Testis (tissue), 2 donors: ENCODE measurements at regions not wholly inside any gene's neighbourhood (a gene's known extent, or its start where the extent isn't known, plus 50 kb on each side); places are given as distances from the start of the nearest gene placed in this dataset.

Experiments used
- DNase-seq: peaks from one replicate; pipeline ENCODE4 v3.0.0-alpha.2; 2019
- H3K27ac ChIP-seq, 2 donors: fragments of 200-600 bp; sonication (generic); one replicate each; pipeline ENCODE4 v1.5.1; 2019
- H3K27me3 ChIP-seq: fragments of 200-600 bp; sonication (generic); one replicate; pipeline ENCODE4 v1.5.1; 2019
- H3K36me3 ChIP-seq: fragments of 200-600 bp; sonication (generic); one replicate; pipeline ENCODE4 v1.5.1; 2017; ENCODE audit warnings: low read depth; ENCODE audit errors: missing control alignments
- H3K4me1 ChIP-seq: fragments of 200-600 bp; sonication (generic); one replicate; pipeline ENCODE4 v1.5.1; 2019
- H3K4me3 ChIP-seq, 2 donors: fragments of 200-600 bp; sonication (generic); one replicate each; pipeline ENCODE4 v1.5.1; 2017 to 2019
- H3K9me3 ChIP-seq: fragments of 200-600 bp; sonication (generic); one replicate; pipeline ENCODE4 v1.5.1; 2017
- POLR2A ChIP-seq: fragments of 450-650 bp; IDR thresholded peaks from one replicate; pipeline ENCODE4 v1.6.1; 2017; ENCODE audit warnings: antibody characterized with exemption, mild to moderate bottlenecking, moderate library complexity
- WGBS, 2 donors: methylation state at CpG; one replicate each; pipeline ENCODE4 v1.1.5; 2018; 5-methylcytosine and 5-hydroxymethylcytosine counted together
- intact Hi-C: fragments of 100-400 bp; cut with DNase I; formaldehyde crosslinking; loops from one replicate; pipeline ENCODE4 v1.15.1; 2023; ENCODE audit warnings: low total_unique reads
- TF ChIP-seq, protein P1 (sequence below), 3 experiments: fragments of 450-650 bp in 2 of 3; fragments of 200-600 bp in 1 of 3; sonication (generic) in 1 of 3; IDR thresholded peaks; one replicate each; pipeline ENCODE4 v1.5.1; 2016 to 2019; ENCODE audit warnings: antibody characterized with exemption in 3 of 3, mild to moderate bottlenecking in 2 of 3, moderate library complexity in 1 of 3

DNA sequence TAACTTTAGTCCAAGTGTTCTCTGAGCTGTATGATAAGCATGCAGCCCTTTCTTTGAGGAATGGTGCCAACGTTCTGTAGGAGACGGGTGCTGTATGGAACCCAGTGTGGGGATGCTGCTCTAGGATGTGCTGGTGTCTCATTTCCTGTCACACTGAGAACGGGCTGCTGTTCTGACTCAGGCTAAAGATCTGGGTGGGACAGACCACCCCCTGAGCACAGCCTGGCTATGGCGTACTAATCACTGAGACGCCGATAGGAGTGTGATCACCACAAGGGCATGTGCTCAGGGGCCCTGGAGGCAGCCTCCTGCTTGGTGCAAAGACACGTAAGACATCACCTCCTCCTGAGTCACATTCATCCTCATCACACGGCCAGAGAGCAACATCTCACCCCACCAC lies 240.4 kb downstream of the IRX2 start:
- Histone ChIP-seq H3K4me3 (no peak overlapping the region), H3K4me1 (no peaks in the 10 kb centered on the region), H3K9me3 (no peaks in the 10 kb centered on the region), H3K36me3 (no peaks in the 10 kb centered on the region), H3K27ac (no peak overlapping the region), H3K27me3 (no peaks in the 10 kb centered on the region)
- intact Hi-C loops, result no loop called here
- WGBS, 2 donors, result 50 to 88% methylated on average over 2 to 8 of the region's 8 CpGs
- TF ChIP-seq, protein P1, sequence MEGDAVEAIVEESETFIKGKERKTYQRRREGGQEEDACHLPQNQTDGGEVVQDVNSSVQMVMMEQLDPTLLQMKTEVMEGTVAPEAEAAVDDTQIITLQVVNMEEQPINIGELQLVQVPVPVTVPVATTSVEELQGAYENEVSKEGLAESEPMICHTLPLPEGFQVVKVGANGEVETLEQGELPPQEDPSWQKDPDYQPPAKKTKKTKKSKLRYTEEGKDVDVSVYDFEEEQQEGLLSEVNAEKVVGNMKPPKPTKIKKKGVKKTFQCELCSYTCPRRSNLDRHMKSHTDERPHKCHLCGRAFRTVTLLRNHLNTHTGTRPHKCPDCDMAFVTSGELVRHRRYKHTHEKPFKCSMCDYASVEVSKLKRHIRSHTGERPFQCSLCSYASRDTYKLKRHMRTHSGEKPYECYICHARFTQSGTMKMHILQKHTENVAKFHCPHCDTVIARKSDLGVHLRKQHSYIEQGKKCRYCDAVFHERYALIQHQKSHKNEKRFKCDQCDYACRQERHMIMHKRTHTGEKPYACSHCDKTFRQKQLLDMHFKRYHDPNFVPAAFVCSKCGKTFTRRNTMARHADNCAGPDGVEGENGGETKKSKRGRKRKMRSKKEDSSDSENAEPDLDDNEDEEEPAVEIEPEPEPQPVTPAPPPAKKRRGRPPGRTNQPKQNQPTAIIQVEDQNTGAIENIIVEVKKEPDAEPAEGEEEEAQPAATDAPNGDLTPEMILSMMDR (IDR thresholded peaks at IDR 0.05), result no peak
- no peak for TF ChIP-seq POLR2A
- DNase-seq, result no peak

DNA sequence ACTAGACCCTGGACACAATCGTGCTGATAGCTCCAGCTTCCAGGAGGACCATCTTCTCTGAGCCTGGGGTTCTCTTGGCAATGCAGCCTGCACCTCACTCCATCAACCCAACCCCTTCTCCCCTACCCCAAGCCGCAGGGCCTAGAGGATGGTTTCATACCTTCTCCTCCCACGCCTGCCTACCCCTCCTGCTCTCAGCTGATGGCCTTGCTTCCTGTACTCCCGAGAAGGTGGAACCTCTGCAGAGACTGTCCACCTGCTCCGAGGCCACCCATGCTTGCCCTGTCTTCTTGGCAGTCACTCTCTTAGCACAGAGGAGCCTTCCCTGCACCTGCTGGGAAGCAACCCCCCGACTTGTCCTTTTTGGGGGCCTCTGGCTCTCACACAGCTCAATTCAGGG lies 241.9 kb downstream of the IRX2 start:
- intact Hi-C loops, result no loop called here
- DNase-seq, result no peak
- TF ChIP-seq POLR2A, result no peak
- TF ChIP-seq, protein P1 (IDR thresholded peaks at IDR 0.05), result no peak
- Histone ChIP-seq H3K27ac (no peak overlapping the region), H3K4me1 (no peaks in the 10 kb centered on the region), H3K36me3 (no peaks in the 10 kb centered on the region), H3K27me3 (no peaks in the 10 kb centered on the region), H3K9me3 (no peaks in the 10 kb centered on the region), H3K4me3 (no peak overlapping the region)
- WGBS, 2 donors, result 74 to 80% methylated on average over 6 of the region's 6 CpGs

DNA sequence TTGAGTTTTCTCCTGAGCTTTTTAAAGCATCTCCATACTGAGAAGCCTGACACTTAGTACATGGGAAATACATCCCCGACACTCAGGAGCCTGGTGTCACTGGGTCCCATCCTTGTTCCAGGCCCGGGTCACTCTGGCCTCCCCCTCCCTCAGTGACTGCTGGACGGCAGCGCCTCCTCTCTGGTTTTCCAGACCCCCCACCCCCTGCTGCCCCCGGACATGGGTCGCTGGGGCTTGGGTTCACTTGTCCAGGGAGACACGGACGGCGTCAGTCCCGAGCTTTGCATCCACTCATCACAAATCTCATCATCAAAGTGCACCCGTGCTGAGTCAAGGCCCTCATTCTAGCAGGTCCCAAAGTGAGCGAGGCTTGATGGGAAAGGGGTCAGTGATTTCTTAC lies 243.0 kb downstream of the IRX2 start:
- no peaks in the 10 kb centered on the region for H3K36me3 ChIP-seq
- TF ChIP-seq, protein P1 (IDR thresholded peaks at IDR 0.05), result no peak
- no peak for TF ChIP-seq POLR2A
- intact Hi-C loops, result no loop called here
- no peaks in the 10 kb centered on the region for H3K4me1 ChIP-seq
- no peak for DNase-seq
- no peak overlapping the region for H3K4me3 ChIP-seq
- H3K27me3 ChIP-seq, result no peaks in the 10 kb centered on the region
- no peak overlapping the region for H3K27ac ChIP-seq
- WGBS, 2 donors, result 66 to 85% methylated on average over 12 of the region's 12 CpGs
- H3K9me3 ChIP-seq, result no peaks in the 10 kb centered on the region

DNA sequence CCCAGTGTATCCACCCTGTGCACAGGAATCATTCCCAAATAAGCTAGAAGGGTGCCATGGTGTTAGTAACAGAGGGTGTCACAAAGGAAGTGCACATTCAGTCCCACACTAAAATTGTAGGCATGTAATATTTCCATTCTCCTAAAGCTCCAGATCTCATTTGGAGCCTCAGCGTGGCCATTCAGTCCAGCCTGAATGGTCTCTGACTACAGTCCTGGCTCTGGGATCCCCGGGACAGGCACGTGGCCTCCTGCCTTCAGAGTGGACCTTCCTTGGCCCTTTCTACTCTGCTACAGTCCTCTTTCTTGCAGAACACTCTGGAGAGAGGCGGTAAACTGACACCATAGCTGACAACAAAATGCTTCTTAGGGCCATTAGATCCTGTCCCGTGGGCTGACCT lies 243.9 kb downstream of the IRX2 start:
- H3K9me3 ChIP-seq, result no peaks in the 10 kb centered on the region
- no peak overlapping the region for H3K4me3 ChIP-seq
- no peak overlapping the region for H3K27ac ChIP-seq
- no peaks in the 10 kb centered on the region for H3K4me1 ChIP-seq
- intact Hi-C loops, result no loop called here
- 68 to 84% methylated on average over 5 of the region's 5 CpGs for WGBS, 2 donors
- no peak for DNase-seq
- no peaks in the 10 kb centered on the region for H3K36me3 ChIP-seq
- H3K27me3 ChIP-seq, result no peaks in the 10 kb centered on the region
- TF ChIP-seq, protein P1 (IDR thresholded peaks at IDR 0.05), result no peak
- TF ChIP-seq POLR2A, result no peak

DNA sequence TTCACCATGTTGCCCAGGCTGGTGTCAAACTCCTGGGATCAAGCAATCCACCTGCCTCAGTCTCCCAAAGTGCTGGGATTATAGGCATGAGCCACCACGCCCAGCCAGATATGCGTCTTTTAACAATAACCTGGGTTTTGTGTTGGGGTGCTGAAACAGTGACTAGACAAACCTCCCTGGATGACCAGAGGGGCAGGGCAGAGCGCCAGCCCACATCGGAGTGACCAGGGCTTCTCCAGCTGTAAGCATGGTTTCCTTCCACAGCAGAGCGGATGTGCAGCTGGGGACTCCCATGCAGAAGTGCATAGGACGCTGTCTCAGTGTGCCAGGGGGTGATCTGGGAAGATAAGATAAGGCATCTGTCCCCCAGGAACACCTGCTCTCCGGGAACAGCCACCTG lies 244.9 kb downstream of the IRX2 start:
- Histone ChIP-seq H3K9me3 (no peaks in the 10 kb centered on the region), H3K4me1 (no peaks in the 10 kb centered on the region), H3K4me3 (no peak overlapping the region), H3K27me3 (no peaks in the 10 kb centered on the region), H3K27ac (no peak overlapping the region), H3K36me3 (no peaks in the 10 kb centered on the region)
- TF ChIP-seq, protein P1 (IDR thresholded peaks at IDR 0.05), result no peak
- TF ChIP-seq POLR2A, result no peak
- intact Hi-C loops, result no loop called here
- 86 to 89% methylated on average over 4 to 7 of the region's 7 CpGs for WGBS, 2 donors
- no peak for DNase-seq
